ENCODE measurements at regions not wholly inside any gene's neighbourhood (a gene's known extent, or its start where the extent isn't known, plus 50 kb on each side); places are given as distances from the start of the nearest gene placed in this dataset.
"Not testable (repeated sequence)": the region's sequence is repeated elsewhere in the genome, so short reads cannot be mapped to it uniquely, and the experiment has no call there.

GRCh38 chr15:57896899-57897298, 168.6 kb downstream of the ALDH1A2 start:
- not testable (repeated sequence) for TF ChIP-seq CEBPB (IDR thresholded peaks at IDR 0.05; ENCODE audit: low read depth, low read length); POLR2A (IDR thresholded peaks at IDR 0.05; ENCODE audit: control extremely low read depth in 1 of 2, low read depth in 2 of 2, low read length in 2 of 2); CTCF (IDR thresholded peaks at IDR 0.05; ENCODE audit: control extremely low read depth in 1 of 3, insufficient read depth in 1 of 3, low read depth in 1 of 3, low read length in 3 of 3); EZH2 (IDR thresholded peaks at IDR 0.05; ENCODE audit: low read depth, low read length, severe bottlenecking); POU5F1 (IDR thresholded peaks at IDR 0.05; ENCODE audit: low read depth, low read length); CHD2 (IDR thresholded peaks at IDR 0.05; ENCODE audit: low read length); RFX5 (IDR thresholded peaks at IDR 0.05; ENCODE audit: borderline replicate concordance, low read depth, low read length); SIN3A (conservative IDR thresholded peaks at IDR 0.05 in 1 of 2, IDR thresholded peaks at IDR 0.05 in 1 of 2; ENCODE audit: low read depth in 1 of 2, low read length in 2 of 2)

Data from H1 (cell line).